A673 (cell line): ENCODE measurements at regions not wholly inside any gene's neighbourhood (a gene's known extent, or its start where the extent isn't known, plus 50 kb on each side); places are given as distances from the start of the nearest gene placed in this dataset.
"Not testable (repeated sequence)": the region's sequence is repeated elsewhere in the genome, so short reads cannot be mapped to it uniquely, and the experiment has no call there.

ENCODE experiments used
- EZH2 ChIP-seq: fragments of 200-600 bp; sonication (generic); IDR thresholded peaks from 2 replicates; pipeline ENCODE4 v1.6.1; 2017; ENCODE audit warnings: borderline replicate concordance, low read depth, mild to moderate bottlenecking, mixed read lengths, antibody characterized with exemption, low read length; ENCODE audit not compliant: poor library complexity, severe bottlenecking
- TF ChIP-seq, protein P1 (sequence below): fragments of 300-800, 200-600 bp; sonication (generic); conservative IDR thresholded peaks from 2 replicates; pipeline ENCODE4 v1.5.1; 2017; ENCODE audit warnings: low read depth, mild to moderate bottlenecking, antibody characterized with exemption, low read length, moderate library complexity, mixed read lengths

DNA sequence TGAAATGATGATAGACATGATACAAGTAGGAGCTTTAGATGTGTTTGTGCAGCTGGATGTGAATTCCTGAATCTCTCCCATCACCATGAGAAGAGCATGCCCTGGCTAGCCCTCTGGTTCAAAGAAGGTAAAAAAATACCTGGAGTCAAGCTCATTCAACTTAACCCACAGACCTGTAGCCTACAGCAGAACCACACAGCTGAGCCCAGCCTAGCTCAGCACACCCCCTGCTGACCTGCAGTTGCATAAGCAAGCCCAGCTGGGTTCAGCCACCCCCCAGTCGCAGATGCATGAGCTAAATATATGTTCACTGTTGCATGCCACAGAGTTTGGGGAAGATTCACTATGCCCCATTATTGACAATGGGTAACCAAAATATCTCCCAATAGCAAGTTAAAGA is 200.2 kb downstream of the NPIPA8 start:
- TF ChIP-seq, protein P1, sequence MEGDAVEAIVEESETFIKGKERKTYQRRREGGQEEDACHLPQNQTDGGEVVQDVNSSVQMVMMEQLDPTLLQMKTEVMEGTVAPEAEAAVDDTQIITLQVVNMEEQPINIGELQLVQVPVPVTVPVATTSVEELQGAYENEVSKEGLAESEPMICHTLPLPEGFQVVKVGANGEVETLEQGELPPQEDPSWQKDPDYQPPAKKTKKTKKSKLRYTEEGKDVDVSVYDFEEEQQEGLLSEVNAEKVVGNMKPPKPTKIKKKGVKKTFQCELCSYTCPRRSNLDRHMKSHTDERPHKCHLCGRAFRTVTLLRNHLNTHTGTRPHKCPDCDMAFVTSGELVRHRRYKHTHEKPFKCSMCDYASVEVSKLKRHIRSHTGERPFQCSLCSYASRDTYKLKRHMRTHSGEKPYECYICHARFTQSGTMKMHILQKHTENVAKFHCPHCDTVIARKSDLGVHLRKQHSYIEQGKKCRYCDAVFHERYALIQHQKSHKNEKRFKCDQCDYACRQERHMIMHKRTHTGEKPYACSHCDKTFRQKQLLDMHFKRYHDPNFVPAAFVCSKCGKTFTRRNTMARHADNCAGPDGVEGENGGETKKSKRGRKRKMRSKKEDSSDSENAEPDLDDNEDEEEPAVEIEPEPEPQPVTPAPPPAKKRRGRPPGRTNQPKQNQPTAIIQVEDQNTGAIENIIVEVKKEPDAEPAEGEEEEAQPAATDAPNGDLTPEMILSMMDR, result not testable (repeated sequence)
- TF ChIP-seq EZH2, result not testable (repeated sequence)
